ENCODE measurements at regions not wholly inside any gene's neighbourhood (a gene's known extent, or its start where the extent isn't known, plus 50 kb on each side); places are given as distances from the start of the nearest gene placed in this dataset.

DNA sequence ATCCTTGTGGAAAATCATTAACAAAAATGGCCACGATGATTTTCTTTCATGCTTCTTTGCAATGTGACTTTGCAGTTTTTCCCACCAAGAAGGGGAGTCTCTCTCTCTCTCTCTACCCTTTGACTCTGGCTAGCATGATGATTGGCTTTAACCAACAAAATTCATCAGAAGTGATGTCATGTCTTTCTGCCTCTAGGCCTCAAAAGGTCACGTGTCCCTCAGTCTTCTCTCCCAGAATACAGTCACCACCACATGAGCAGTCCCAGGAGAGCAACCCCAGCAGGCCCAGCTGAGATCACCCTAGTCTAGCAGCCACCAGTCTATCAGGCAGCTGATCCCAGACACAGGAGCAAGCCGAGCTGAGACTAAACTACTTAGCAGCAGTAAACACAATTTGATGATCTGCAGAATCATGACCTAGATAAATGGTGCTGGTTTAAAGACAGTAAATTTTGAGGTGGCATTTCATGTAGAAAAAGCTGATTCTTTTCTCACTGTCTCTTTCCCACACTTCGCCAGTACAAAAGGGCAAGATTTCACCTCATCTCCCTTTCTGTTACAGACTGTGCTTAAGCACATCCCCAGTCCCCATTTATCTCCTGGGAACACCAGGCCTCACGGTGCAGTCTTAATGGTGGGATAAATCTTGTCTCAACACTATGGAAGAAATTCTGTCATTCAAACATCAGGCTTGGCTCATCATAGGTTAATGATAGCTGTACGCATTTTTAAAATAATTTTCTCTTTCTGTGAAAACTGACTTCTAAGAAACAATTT lies 132.7 kb downstream of the SCG2 start:
- TF ChIP-seq, protein P1, sequence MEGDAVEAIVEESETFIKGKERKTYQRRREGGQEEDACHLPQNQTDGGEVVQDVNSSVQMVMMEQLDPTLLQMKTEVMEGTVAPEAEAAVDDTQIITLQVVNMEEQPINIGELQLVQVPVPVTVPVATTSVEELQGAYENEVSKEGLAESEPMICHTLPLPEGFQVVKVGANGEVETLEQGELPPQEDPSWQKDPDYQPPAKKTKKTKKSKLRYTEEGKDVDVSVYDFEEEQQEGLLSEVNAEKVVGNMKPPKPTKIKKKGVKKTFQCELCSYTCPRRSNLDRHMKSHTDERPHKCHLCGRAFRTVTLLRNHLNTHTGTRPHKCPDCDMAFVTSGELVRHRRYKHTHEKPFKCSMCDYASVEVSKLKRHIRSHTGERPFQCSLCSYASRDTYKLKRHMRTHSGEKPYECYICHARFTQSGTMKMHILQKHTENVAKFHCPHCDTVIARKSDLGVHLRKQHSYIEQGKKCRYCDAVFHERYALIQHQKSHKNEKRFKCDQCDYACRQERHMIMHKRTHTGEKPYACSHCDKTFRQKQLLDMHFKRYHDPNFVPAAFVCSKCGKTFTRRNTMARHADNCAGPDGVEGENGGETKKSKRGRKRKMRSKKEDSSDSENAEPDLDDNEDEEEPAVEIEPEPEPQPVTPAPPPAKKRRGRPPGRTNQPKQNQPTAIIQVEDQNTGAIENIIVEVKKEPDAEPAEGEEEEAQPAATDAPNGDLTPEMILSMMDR (IDR thresholded peaks at IDR 0.05), result no peak
- no peak for TF ChIP-seq POLR2A (IDR thresholded peaks at IDR 0.05)
